T-helper 17 cell (primary cell): ENCODE measurements at regions not wholly inside any gene's neighbourhood (a gene's known extent, or its start where the extent isn't known, plus 50 kb on each side); places are given as distances from the start of the nearest gene placed in this dataset.
"Not testable (repeated sequence)": the region's sequence is repeated elsewhere in the genome, so short reads cannot be mapped to it uniquely, and the experiment has no call there.

Experiments used
- ATAC-seq: fragments of 150-1000 bp; cut with Tn5 transposase; 2 replicates; pipeline ENCODE4 v1.10.0; 2021; ENCODE audit warnings: mild to moderate bottlenecking, moderate library complexity
- DNase-seq, 3 donors: peaks; one replicate each; pipeline versions ENCODE4 v3.0.0 to v3.0.0-alpha.2; 2020 to 2021
- H3K9me3 ChIP-seq: one replicate; pipeline ENCODE4 v1.7.0; 2013; ENCODE audit warnings: low read length, mild to moderate bottlenecking; ENCODE audit not compliant: control insufficient read depth, poor library complexity, severe bottlenecking
- H3K27ac Mint-ChIP-seq: one replicate; pipeline ENCODE4 v1.8.0; 2022; ENCODE audit warnings: mild to moderate bottlenecking, moderate library complexity, mixed read lengths
- H3K27me3 Mint-ChIP-seq: one replicate; pipeline ENCODE4 v1.8.0; 2022; ENCODE audit warnings: mixed read lengths
- H3K36me3 Mint-ChIP-seq: one replicate; pipeline ENCODE4 v1.8.0; 2022; ENCODE audit warnings: low read depth, mixed read lengths
- H3K4me1 Mint-ChIP-seq: one replicate; pipeline ENCODE4 v1.8.0; 2022; ENCODE audit warnings: mild to moderate bottlenecking, mixed read lengths
- H3K4me3 Mint-ChIP-seq: one replicate; pipeline ENCODE4 v1.8.0; 2022; ENCODE audit warnings: mild to moderate bottlenecking, moderate library complexity, mixed read lengths

DNA sequence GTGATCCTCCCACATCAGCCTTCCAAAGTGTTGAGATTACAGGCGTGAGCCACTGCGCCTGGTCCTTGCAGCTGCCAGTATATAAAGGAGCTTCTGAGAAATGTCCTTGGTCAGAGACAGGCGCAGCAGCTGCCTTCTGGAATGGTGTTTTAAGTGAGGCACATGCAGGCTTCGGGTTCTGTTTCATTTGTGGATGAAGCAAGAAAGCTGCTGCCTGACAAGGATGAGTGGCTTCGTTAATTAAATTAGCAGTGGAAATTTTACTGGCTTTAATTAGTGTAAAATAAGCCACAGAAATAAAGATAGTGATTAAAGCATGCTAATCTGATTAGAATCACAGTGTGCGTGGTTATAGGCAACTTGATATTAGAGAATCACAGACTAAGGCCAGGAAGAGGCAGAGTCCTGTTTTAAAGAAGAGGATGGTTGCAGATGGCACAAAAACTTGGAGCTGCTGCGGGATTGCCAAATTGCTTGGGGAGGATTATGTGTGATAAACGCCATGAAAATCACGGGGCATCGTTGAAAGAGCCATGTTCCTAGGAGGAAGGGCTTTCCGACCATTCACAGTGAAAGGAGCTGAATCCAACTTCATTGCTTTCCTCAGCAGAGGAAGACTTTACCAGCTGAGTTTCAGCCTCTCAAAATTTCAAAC, 348.4 kb upstream of the FAT1 start:
- no peak for ATAC-seq
- H3K27me3 Mint-ChIP-seq = no peaks in the 10 kb centered on the region
- DNase-seq = no peak
- no peaks in the 10 kb centered on the region for H3K9me3 ChIP-seq
- no peak overlapping the region for H3K27ac Mint-ChIP-seq
- H3K4me3 Mint-ChIP-seq = no peak overlapping the region
- no peaks in the 10 kb centered on the region for H3K4me1 Mint-ChIP-seq
- H3K36me3 Mint-ChIP-seq = no peaks in the 10 kb centered on the region

DNA sequence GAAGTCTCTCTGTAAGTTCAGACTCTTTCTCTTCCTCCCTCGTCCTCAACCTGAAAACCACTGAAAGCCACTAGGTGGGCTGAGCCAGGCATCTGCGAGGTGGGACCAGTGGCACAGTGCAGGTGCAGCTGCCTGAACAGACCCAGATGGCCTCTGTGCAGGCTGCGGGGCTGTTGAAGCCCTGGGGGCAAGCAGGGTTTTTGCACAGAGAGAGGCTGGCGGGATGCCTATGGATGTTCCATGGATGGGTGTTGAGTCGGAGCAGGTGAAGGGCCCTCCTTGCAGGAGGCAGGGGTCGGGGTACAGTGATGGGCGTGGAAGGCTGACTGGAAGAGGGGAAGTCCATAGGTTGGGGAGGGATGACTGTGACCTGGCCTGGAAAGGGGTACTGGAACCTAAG, 350.2 kb upstream of the FAT1 start:
- Mint-ChIP-seq H3K27me3 (no peaks in the 10 kb centered on the region), H3K36me3 (no peaks in the 10 kb centered on the region), H3K27ac (no peak overlapping the region), H3K4me1 (no peaks in the 10 kb centered on the region), H3K4me3 (no peak overlapping the region)
- no peak for ATAC-seq
- H3K9me3 ChIP-seq = no peaks in the 10 kb centered on the region
- no peak for DNase-seq

GRCh38 chr4:187075514-187075913, 351.9 kb upstream of the FAT1 start:
- no peaks in the 10 kb centered on the region for H3K9me3 ChIP-seq
- H3K36me3 Mint-ChIP-seq = no peaks in the 10 kb centered on the region
- no peaks in the 10 kb centered on the region for H3K4me1 Mint-ChIP-seq
- H3K4me3 Mint-ChIP-seq = no peak overlapping the region
- no peaks in the 10 kb centered on the region for H3K27me3 Mint-ChIP-seq
- DNase-seq (no peak), ATAC-seq (no peak)
- no peak overlapping the region for H3K27ac Mint-ChIP-seq

- ATAC-seq = no peak
- Mint-ChIP-seq H3K4me1 (no peaks in the 10 kb centered on the region), H3K27ac (no peak overlapping the region), H3K4me3 (no peak overlapping the region), H3K36me3 (no peaks in the 10 kb centered on the region), H3K27me3 (no peaks in the 10 kb centered on the region)
- no peak for DNase-seq
- H3K9me3 ChIP-seq = no peaks in the 10 kb centered on the region
Measured at GRCh38 chr4:187077744-187078401, 354.2 kb upstream of the FAT1 start.

GRCh38 chr4:187084701-187085100, 361.0 kb upstream of the FAT1 start:
- Mint-ChIP-seq H3K27ac (no peak overlapping the region), H3K4me1 (no peaks in the 10 kb centered on the region), H3K4me3 (no peak overlapping the region), H3K36me3 (no peaks in the 10 kb centered on the region), H3K27me3 (no peaks in the 10 kb centered on the region)
- no peaks in the 10 kb centered on the region for H3K9me3 ChIP-seq
- DNase-seq = no peak
- ATAC-seq = no peak

DNA sequence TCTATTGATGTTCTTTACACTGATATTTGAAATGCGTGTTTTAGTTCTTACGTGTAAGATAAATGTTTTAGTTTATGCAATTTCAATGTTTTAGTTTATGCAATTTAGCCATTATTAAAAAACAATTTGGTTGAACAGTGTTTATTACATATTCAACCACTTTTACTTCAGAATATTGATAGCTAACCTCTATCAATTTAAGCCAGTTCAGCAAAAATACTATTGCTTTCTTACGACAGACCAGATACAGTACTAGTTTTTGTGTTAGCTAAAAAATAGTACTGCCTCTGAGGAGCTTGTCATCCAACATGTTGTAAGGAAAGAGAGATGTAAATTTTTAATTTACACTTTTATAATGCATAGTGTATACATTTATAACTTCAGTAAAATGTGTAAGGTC, 361.7 kb upstream of the FAT1 start:
- Mint-ChIP-seq H3K27me3 (no peaks in the 10 kb centered on the region), H3K4me1 (no peaks in the 10 kb centered on the region), H3K27ac (no peak overlapping the region), H3K4me3 (no peak overlapping the region), H3K36me3 (no peaks in the 10 kb centered on the region)
- ATAC-seq (no peak), DNase-seq (no peak)
- H3K9me3 ChIP-seq = no peaks in the 10 kb centered on the region

- no peak for DNase-seq
- Mint-ChIP-seq H3K4me1 (no peaks in the 10 kb centered on the region), H3K27me3 (no peaks in the 10 kb centered on the region), H3K4me3 (no peak overlapping the region), H3K36me3 (no peaks in the 10 kb centered on the region), H3K27ac (no peak overlapping the region)
- no peak for ATAC-seq
- no peaks in the 10 kb centered on the region for H3K9me3 ChIP-seq
Measured at GRCh38 chr4:187086151-187086550, 362.5 kb upstream of the FAT1 start.

GRCh38 chr4:187088070-187088799, 364.6 kb upstream of the FAT1 start:
- Mint-ChIP-seq H3K4me1 (no peaks in the 10 kb centered on the region), H3K36me3 (no peaks in the 10 kb centered on the region), H3K4me3 (no peak overlapping the region), H3K27ac (no peak overlapping the region), H3K27me3 (no peaks in the 10 kb centered on the region)
- DNase-seq = no peak
- ATAC-seq = no peak
- H3K9me3 ChIP-seq = no peaks in the 10 kb centered on the region

DNA sequence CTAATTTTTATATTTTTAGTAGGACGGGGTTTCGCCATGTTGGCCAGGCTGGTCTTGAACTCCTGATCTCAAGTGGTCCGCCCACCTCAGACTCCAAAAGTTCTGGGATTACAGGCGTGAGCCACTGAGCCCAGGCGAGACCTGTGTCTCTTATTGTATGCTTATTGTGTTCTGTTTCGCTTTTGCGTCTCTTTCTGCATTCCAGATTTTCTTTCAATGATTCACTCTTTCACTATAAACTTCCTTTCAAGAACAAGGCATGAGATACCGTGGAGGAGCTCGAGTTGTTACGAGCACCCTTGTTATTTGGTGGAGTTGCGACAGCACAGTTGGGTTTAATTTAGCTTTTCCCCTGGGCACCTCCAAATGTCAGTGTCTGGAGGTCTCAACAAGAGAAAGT, 366.7 kb upstream of the FAT1 start:
- H3K27ac Mint-ChIP-seq = no peak overlapping the region
- no peak for DNase-seq
- no peaks in the 10 kb centered on the region for H3K4me1 Mint-ChIP-seq
- H3K27me3 Mint-ChIP-seq = no peaks in the 10 kb centered on the region
- ATAC-seq = no peak
- H3K9me3 ChIP-seq = no peaks in the 10 kb centered on the region
- no peaks in the 10 kb centered on the region for H3K36me3 Mint-ChIP-seq
- no peak overlapping the region for H3K4me3 Mint-ChIP-seq

DNA sequence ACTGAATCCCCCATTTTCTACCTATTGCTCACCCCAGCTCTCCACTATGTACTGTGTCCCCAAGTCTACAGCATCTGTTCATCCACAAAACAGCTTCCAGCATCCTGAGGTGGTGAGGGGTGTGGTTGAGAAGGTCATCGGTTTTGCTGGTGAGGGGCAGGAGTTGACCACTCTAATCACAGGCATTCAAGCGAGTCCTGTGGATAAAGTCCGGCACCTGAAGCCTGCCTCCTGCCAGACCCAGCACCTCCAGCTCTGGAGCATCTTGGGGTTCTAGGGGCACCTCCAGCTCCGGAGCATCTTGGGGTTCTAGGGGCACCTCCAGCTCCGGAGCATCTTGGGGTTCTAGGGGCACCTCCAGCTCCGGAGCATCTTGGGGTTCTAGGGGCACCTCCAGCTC, 367.2 kb upstream of the FAT1 start:
- not testable (repeated sequence) for H3K4me3 Mint-ChIP-seq, H3K4me1 Mint-ChIP-seq, H3K9me3 ChIP-seq, DNase-seq, H3K27ac Mint-ChIP-seq, H3K36me3 Mint-ChIP-seq, H3K27me3 Mint-ChIP-seq, ATAC-seq

DNA sequence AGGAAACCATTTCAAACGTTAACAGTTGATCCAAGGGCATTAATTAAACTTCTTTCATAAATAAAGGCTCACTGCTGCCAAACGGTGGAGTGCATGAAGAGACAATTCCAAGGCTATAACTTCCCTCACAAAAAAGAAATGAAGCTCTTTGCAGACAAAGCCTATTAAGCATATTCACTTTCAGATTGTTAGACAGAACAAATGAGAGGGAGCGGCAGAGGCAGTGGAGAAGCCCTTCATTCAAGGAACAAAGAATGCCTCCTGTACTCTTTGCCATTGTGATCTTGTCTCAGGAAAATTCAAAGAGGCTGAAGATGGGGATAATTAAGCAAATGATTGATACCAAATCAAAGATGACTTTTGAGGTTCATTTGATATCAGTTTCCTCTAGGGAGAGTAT, 370.5 kb upstream of the FAT1 start:
- Mint-ChIP-seq H3K27me3 (no peaks in the 10 kb centered on the region), H3K27ac (no peak overlapping the region), H3K4me1 (no peaks in the 10 kb centered on the region), H3K36me3 (no peaks in the 10 kb centered on the region), H3K4me3 (no peak overlapping the region)
- DNase-seq (no peak), ATAC-seq (no peak)
- H3K9me3 ChIP-seq = no peaks in the 10 kb centered on the region

DNA sequence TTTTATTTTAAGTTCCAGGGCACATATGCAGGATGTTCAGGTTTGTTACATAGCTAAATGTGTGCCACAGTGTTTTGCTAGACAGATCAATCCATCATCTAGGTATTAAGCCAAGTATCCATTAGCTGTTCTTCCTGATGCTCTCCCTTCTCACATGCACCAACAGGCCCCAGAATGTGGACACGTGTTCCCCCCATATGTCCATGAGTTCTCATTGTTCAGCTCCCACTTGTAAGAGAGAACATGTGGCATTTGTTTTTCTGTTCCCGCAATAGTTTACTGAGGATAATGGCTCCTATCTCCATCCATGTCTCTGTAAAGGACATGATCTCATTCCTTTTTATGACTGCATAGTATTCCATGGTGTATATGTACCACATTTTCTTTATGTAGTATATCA, 374.8 kb upstream of the FAT1 start:
- no peaks in the 10 kb centered on the region for H3K36me3 Mint-ChIP-seq
- no peak overlapping the region for H3K4me3 Mint-ChIP-seq
- no peak overlapping the region for H3K27ac Mint-ChIP-seq
- no peak for DNase-seq
- no peaks in the 10 kb centered on the region for H3K4me1 Mint-ChIP-seq
- no peaks in the 10 kb centered on the region for H3K9me3 ChIP-seq
- H3K27me3 Mint-ChIP-seq = no peaks in the 10 kb centered on the region
- no peak for ATAC-seq

- H3K9me3 ChIP-seq = no peaks in the 10 kb centered on the region
- no peak overlapping the region for H3K4me3 Mint-ChIP-seq
- H3K4me1 Mint-ChIP-seq = no peaks in the 10 kb centered on the region
- no peaks in the 10 kb centered on the region for H3K27me3 Mint-ChIP-seq
- ATAC-seq (no peak), DNase-seq (no peak)
- no peaks in the 10 kb centered on the region for H3K36me3 Mint-ChIP-seq
- no peak overlapping the region for H3K27ac Mint-ChIP-seq
Measured at GRCh38 chr4:187103351-187103750, 379.7 kb upstream of the FAT1 start.

GRCh38 chr4:187108845-187109244, 385.2 kb upstream of the FAT1 start:
- DNase-seq (no peak), ATAC-seq (no peak)
- no peak overlapping the region for H3K27ac Mint-ChIP-seq
- no peaks in the 10 kb centered on the region for H3K27me3 Mint-ChIP-seq
- no peak overlapping the region for H3K4me3 Mint-ChIP-seq
- no peaks in the 10 kb centered on the region for H3K9me3 ChIP-seq
- H3K4me1 Mint-ChIP-seq = no peaks in the 10 kb centered on the region
- H3K36me3 Mint-ChIP-seq = no peaks in the 10 kb centered on the region
